Occipital lobe (tissue), 1 donor: ENCODE measurements at regions not wholly inside any gene's neighbourhood (a gene's known extent, or its start where the extent isn't known, plus 50 kb on each side); places are given as distances from the start of the nearest gene placed in this dataset.
"Not testable (repeated sequence)": the region's sequence is repeated elsewhere in the genome, so short reads cannot be mapped to it uniquely, and the experiment has no call there.

Experiments used
- DNase-seq: peaks from one replicate; lab custom pipeline; 2025; lab: John Stamatoyannopoulos, UW

DNA sequence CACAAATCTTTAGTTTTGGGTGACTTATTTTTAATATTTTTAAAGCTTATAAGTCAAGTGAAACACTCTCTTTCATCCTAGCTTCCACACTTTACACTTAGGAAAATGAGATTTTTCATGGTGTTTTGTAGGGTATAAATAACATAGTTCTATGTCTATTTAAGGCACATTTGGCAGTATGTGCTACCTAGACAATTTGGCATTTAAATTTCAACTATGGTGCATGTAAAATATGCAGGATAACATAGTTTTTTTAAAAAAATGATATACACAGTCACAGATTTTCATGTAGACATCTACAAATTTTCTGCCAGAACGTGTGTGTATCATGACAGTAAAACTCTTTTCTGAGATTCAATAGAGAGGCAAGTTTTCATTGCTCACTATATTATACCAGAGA lies 115.1 kb upstream of the MAP3K7 start:
- DNase-seq, result no peak

- DNase-seq, result no peak
Measured at GRCh38 chr6:90701146-90701781, 114.4 kb upstream of the MAP3K7 start.

- no peak for DNase-seq
Measured at GRCh38 chr6:90695316-90695715, 108.4 kb upstream of the MAP3K7 start.

GRCh38 chr6:90694802-90695201 lies 107.9 kb upstream of the MAP3K7 start:
- no peak for DNase-seq

DNA sequence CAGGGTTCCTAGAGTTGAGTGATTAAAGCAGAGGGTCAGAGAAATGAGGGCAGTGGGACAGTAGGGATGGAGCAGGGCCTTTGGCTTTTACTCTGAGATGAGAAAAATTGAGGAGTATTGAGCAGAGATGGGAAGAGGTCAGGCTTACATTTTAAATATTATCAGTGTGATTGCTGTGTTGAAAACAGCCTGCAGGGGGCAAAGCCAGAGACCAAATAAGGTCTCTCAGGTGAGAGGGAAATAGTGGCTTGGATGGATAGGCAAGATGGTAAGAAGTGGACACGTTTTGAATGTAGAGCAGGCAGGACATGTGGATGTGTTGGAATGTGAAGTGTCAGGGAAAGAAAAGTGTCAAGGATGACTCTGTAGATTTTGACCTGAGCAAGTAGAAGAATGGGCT lies 105.0 kb upstream of the MAP3K7 start:
- DNase-seq, result no peak

DNA sequence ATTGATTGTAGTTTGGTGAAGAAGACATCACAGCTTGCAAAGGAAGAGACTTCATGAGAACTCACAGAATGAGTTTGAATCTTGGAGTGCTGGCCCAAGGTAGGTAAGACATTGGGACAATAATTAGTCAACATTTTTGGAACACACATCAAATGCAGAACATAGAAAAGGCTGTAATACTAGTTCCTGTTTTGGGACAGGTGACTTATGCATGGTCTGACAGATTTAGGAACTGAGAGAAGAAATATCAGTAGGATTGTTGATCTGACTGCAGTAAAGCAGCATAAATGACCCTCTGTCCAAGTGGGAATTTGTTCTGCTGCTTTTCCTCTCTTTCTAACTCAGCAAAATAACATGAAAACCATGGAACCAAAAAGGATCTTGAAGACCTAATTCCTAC lies 102.3 kb upstream of the MAP3K7 start:
- DNase-seq, result no peak

DNA sequence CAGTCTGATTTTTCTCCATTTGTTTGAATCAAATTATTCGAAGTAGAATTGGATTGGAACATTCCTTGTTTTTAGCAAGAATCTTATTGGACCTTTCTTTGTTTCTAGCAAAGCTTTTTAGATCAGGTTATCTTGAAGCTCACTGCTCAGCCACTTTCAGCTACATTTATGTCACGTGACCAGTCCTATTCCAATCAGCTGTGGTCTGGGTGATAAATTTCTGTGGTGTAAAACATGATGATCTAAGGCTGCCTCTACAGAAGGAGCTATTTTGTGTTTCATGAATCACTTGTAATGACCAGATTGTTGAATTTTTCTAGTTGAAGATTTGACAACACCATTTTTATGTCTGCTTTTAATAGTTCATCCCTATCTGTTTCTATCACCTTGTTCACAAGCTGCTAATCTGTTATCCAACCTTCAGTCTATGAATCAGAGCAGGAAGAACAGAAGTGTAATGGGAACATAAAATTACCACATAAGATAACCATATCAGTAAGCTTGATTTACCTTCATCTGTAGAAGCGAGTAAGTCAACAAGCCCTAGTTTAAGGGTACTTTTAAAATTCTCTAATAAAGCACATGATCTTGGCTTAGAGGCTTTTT lies 101.0 kb upstream of the MAP3K7 start:
- DNase-seq, result no peak

DNA sequence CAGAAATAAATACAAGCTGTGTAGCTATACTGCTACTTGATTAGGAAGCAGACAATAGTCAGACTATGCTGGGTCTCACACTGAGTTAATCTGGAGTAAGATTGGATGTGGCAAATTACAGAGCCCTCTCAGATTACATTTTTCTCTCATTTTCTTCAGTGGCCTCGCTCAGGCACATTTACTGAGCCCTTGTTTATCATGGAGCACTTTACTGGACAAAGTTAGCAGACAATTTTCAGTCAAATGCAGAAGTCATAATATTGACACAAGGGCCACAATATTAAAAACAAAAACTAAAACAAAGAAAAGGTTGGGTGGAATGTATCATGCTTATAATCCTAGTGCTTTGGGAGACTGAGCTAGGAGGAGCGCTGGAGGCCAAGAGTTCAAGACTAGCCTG lies 95.0 kb upstream of the MAP3K7 start:
- DNase-seq, result no peak

DNA sequence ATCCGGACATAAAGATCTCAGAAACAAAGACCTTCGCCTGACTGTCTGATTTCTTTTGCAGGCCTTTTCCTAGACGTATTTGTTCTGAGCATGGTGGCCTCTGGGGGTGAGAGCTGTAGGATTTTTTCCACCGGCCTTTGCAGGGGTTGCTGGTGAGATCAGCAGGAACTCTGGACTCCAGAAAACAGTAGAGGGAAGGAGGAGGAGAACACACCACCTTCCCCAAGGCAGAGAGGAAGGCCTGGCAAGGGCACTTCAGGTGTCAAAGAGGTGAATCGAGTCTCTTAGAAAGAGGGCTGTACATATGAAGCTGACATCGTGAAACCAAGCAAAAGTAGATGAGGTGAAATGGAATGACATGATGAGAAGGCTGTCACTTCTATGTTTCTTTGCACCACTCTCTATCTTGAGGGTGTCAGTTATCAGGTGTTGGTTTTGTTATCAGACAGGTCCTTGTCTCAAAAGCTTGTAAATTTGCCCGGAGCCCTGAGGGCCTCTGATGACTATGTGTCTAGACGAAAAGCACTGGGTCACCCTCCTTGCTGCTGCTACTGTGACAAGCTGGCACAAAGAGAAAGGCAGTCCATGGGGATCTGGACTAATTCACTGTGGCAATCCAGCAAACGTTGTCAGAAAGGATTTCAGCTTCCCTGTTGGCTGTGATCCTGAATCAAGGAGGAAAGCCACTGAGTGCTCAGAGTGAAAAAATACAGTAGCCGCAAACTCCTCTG lies 91.3 kb upstream of the MAP3K7 start:
- no peak for DNase-seq

DNA sequence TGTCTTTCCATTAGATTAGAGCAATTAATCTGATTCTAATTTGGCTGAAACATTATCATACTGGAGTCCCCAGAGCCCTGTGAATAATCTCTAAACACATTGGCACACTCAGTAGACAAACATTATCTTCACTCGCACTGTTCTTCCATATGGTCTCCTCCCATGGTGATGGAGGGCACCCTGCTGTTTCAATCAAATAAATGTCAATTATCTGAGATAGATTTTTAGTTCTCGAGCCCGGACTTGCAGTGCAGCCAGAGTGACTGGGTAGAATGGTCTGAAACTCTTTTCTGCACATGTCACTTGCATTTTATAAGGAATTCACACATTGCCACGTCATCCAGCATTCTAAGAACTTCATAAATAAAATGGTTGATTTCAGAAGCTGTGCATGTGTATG lies 90.6 kb upstream of the MAP3K7 start:
- DNase-seq, result no peak

DNA sequence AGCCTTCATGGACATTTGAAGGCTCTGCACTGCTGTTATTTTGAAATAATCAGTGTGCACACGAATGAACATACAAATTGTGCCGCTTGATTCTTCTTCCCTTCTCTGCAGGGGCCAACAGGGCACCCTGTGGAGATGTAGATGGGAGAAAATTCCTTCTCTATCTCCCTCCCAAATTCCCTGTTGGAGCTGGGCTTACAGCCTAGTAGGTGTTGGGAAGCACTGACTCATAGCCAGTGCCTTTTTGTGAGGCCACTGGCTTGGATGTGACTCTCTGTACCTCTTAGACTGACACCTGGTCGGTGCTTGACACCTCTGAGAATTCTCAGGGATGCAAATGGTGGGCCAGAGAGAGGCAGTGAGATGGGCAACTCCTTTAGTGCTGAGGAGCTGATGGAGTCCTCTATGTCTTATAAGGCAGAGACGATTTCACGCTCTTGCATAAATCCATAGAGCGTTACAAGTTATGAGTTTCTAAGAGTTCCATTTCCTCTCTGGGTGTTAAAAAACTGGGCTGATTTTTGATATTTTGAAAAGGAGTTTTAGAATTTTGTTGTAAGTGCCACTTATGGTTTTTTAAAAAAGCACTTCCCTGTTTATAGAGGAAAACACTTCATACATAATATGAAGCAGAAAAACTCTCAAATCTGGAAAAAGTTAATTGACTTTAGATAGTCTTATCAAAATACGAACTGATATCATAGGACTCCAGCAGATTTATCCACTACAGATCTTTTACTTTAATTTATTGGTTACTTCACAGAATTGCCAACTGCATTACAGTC lies 89.8 kb upstream of the MAP3K7 start:
- no peak for DNase-seq

DNA sequence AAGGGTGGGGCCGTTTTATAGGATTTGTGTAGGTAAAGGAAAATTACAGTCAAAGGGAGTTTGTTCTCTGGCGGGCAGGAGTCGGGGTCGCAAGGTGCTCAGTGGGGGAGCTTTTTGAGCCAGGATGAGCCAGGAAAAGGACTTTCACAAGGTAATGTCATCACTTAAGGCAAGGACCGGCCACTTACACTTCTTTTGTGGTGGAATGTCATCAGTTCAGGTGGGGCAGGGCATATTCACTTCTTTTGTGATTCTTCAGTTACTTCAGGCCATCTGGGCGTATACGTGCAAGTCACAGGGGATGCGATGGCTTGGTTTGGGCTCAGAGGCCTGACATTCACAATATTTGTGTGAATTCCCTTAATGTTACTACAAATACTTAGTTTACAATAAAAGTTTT lies 88.2 kb upstream of the MAP3K7 start:
- DNase-seq, result not testable (repeated sequence)

DNA sequence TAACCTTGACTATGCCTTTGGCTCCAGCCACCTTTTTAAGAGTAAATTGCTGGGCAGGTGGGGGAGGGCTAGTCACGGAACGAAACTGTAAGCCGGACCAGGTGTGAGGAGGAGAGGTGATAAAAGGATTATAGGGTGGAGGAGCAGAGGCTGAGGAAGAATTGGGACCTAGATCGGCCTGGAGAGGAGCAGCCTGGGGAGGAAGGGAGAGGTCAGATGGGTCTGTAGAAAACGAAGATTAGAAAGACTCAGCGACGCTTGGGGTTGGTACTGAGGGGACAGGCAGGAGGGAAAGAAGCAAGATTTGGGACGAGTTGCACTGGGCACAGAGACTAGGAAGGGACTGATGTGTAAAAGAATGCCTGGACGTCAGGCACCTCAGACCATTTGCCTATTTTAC lies 87.2 kb upstream of the MAP3K7 start:
- DNase-seq, result not testable (repeated sequence)

GRCh38 chr6:90669846-90670245 lies 83.0 kb upstream of the MAP3K7 start:
- DNase-seq, result no peak

DNA sequence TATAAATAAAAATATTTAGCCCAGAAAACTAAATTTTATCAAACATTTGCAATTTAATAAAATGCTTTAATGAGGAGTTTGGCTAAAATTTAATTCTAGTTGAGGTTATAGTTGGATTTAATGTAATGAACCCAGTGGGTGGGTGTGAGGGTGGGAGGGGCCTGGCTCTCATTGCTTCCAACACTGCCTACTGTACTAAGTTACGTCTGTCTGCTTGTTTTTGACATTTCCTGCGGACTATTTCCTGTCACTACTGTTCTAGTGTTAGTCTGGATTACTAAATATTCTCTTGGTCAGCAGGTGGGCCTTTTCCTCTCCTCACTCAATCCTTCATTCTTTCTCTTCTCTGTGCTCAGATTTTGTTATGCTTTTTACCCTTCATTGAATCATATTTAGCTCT lies 82.5 kb upstream of the MAP3K7 start:
- no peak for DNase-seq

GRCh38 chr6:90668141-90668540 lies 81.3 kb upstream of the MAP3K7 start:
- DNase-seq, result no peak

- DNase-seq, result no peak
Measured at GRCh38 chr6:90663873-90664272, 77.0 kb upstream of the MAP3K7 start.

DNA sequence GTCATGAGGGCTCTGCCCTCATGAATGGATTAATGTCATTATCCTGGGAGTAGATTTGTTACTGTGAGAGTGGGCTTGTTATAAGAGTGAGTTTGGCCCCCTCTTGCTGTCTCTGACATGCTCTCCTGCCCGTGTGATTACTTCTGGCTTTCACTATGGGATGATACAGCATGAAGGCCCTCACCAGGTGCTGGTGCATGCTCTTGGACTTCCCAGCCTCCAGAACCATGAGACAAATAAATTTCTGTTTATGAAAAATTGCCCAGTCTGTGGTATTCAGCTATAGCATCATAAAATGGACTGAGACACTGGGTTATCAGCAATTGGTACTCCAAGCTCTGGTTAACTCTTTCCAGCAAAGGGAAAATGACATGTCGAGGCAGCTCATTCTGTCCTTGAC lies 76.2 kb upstream of the MAP3K7 start:
- no peak for DNase-seq

DNA sequence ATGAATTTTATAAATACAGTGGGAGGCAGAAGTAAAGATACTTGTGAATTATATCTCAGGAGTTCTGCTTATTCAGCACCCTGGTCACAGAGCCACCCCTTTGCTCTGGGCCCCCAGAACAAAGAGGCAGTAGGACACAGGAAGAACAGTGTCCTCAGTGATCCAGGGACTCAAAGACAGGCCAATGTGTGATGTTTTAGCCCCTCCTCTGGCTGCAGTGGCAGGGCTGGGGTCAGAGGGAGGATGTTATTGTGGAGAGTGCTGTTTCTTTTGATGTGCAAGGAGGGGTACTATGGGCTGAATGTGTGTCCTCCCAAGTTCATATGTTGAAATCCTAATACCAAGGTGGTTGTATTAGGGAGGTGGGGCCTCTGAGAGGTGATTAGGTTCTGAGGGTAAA lies 74.1 kb upstream of the MAP3K7 start:
- no peak for DNase-seq

DNA sequence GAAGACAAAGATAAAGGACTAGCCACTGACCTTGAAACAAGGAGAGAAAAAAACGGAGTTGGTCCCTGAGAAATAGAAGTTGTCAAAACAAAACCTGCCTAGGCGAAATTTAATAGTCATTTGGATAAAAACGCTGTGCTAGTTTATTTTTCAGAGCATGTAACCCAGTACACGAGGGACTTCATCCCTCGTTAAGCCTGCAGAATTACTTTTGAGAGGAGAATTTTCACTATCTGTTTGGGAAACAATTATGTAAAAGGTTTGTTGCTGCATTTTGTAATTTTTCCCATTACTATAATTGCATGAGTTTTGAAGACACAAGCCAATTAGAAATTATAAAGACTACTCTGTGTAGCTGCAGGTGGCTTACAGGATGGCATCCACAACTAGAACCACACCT lies 71.6 kb upstream of the MAP3K7 start:
- no peak for DNase-seq

DNA sequence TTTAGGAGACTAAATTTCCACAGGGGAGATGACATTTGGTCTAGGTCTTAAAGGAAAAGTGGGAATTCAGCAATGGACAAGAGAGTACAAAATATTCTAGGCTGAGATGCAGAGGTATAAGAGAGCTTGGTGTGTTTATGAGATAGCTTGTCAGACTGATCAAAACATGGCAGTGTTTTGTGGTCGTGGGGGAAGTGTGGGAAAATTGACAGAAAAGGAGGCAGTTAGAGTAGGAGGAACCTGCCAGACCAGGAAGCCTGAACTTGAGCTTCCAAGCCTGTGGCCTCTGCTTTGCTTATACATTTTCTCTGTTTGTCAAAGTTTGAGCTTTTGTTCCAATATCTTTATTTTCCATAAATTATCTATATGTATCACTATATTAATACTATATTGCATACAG lies 69.5 kb upstream of the MAP3K7 start:
- no peak for DNase-seq

DNA sequence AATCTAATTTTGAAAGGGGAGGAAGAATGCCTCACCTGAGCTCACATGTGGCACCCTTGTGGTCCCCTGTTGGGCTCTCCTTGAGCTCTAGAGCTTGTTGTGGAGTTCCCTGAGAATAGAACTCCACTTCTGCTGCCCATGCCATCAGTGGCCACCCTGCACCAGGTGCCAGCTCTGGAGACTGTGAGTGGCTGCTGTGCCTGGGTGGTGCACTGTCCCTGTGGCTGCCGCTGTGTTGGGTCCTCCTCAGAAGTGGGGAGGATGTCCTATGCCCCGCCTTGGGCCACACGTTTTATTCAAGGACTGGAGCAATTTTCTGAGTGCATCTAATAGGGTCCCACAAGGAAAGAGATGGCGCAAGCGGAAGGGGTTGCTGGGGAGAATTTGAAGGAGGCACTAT lies 67.9 kb upstream of the MAP3K7 start:
- no peak for DNase-seq
